GM19025 (cell line): ENCODE measurements at regions not wholly inside any gene's neighbourhood (a gene's known extent, or its start where the extent isn't known, plus 50 kb on each side); places are given as distances from the start of the nearest gene placed in this dataset.
"Not testable (repeated sequence)": the region's sequence is repeated elsewhere in the genome, so short reads cannot be mapped to it uniquely, and the experiment has no call there.

ENCODE experiments used
- ATAC-seq: cut with Tn5 transposase; IDR thresholded peaks from one replicate; pipeline ENCODE4 v1.9.1; 2021; ENCODE audit warnings: mild to moderate bottlenecking, low read depth, moderate library complexity; ENCODE audit not compliant: unreplicated experiment

DNA sequence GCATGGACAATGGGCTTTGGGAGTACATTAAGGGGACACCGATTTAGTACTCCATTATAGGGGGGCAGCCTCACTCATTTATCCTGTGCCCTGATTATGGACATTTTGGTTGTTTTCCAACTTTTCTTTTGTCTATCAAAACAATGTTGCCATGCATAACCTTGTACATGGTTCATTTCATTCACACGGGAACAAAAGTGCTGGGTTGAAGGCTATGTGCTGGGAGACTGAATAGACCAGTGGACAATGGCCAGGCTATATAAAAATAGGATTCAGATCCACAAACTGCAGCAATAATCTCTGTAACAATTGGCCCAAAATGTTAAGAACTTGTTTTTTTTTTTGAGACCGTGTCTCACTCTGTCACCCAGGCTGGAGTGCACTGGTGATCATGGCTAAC is 100.7 kb upstream of the GMDS start:
- ATAC-seq: no peak

DNA sequence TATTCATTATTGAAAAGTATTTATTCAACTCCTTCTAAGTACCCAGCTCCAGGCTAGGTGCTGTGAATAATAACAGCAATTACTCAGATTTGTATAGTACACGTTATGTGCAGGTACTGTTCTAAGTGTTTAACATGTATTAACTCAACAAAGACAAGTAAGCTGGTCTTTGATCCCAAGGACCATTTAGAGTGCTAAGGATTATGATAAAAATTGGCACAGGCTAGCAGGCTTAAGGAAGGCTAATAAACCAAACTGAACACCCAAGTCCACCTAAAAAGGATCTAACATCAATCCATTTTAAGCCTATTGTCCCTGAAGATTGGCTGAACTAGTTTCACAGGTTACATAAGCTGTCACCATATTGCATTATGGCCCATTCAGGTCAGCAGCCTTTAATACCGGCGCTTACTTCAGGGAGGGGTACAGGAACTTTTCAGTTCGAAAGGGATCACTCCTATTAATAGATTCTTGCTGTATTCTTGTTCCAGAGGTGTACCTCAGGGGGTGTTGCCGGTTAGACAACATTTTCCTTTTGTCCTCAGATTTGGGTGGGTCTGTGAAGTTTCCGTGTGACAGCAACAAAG is 99.0 kb upstream of the GMDS start:
- ATAC-seq: no peak

DNA sequence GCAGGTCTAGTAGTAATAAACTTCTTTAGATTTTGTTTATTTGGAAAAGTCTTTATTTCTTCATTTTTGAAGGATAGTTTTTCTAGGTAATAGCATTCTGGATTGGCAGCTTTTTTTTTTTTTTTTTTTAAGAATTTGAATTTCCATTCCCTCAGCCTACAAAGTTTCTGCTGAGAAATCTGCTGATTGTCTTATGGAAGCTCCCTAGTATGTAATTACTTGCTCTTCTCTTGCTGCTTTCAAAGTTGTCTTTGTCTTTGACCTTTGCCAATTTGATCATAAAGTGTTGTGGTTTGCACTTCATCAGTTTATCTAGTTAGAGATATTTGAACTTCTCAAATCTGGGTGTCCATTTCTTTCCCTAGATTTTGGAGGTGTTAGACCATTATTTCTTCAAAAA is 82.2 kb upstream of the GMDS start:
- ATAC-seq: no peak

DNA sequence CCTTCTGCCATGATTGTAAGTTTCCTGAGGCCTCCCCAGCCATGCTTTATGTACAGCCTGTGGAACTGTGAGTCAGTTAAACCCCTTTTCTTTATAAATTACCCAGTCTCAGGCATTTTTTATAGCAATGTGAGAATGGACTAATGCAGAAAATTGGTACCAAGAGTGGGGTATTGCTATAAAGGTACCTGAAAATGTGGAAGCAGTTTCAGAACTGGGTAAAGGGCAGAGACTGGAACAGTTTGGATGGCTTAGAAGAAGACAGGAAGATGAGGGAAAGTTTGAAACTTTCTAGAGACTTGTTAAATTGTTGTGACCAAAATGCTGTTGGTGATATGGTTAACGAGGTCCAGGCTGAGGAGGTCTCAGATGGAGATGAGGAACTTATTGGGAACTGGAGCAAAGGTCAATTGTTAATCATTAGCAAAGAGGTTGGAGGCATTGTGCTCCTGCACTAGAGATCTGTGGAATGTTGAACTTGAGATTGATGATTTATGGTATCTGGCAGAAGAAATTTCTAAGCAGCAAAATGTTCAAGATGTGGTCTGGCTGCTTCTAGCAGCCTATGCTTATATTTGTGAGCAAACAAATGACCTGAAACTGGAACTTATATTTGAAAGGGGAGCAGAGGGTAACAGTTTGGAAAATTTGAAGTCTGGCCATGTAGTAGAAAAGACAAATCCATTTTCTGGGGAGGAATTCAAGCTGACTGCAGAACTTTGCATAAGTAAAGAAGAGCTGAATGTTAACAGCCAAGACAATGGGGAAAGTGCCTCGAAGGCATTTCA is 79.0 kb upstream of the GMDS start:
- ATAC-seq: no peak

DNA sequence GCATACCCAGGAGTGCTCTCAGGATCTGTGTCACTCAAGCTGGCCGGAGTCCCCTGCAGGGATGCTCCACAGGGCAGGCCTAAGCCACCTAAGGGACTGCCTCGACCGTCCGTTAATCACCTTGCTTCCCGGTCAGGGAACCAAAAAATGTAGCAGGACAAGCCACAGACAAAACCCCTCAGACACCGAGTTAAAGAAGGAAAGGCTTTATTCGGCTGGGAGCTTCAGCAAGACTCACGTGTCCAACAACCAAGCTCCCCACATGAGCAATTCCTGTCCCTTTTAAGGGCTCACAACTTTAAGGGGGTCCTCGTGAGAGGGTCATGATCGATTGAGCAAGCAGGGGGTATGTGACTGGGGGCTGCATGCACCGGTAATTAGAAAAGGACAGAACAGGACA is 72.1 kb upstream of the GMDS start:
- ATAC-seq: not testable (repeated sequence)

DNA sequence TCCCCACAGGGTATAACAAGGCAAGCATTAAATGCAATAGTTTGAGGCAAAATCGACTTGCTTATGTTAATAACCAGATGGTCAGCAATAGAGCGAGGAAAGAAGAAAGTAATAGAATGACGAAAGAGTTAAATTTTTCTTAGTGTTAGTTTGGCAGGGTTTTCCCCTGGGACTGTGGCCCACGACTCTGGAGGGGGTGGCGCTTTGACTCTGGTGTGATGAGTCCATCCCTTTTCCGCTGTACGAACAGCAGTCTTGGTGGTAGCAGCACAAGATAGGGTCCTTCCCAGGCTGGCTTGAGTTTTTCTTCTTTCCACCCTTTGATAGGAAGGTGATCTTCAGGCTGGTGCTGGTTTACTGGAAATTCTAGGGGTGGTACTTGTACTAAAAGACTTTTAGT is 69.2 kb upstream of the GMDS start:
- no peak for ATAC-seq

DNA sequence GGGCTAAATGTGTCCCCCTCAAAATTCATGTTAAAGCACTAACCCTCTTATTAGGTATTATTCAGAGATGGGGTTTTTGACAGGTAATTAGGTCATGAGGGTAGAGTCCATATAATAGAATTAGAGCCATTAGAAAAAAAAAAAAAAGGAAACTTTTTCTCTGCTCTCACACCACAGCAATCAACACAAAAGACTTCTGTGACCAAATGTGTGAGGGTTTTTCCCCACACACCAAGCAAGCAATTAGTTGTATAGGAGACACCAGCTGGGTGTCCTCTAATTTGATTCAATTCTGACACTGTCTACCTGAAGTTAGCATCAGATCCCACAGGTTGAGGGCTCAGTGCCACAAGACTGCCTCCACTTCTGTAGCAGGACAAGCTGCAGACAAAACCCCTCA is 64.6 kb upstream of the GMDS start:
- ATAC-seq: no peak

DNA sequence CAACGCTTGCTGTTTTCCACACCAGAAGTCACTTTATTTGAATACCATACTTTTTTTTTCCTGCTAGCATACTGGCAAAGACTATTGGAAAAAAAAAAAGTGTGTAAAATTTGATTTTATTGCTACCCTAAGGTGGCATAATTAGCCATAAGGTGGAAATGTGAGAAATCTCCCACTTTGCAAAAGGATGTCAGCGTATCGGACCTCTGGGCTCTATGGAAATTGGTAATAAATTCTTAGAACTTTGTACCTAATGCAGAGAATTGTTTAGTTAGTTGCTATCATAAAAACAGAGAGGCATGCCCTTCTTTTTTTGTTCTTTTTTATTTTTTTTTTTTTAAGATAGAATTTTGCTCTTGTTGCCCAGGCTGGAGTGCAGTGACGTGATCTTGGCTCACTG is 63.7 kb upstream of the GMDS start:
- no peak for ATAC-seq

DNA sequence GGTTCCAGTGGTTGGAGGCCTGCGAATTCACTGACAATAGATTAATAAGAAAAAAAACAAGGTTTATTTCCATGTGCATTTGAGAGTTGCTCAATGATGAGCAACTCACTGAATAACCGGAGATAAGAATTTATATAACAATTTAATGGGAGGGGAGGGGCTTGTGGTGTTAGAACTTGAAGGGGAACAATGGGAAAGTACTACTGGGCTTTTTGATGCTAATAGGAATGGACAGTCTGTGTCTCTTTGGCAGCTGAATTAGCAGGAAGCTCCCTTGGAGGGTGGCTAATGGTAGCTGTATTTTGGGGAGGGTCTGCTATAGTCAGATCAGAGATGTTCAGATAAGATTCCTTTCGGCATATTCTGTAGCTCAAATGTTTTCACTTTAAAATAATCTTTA is 62.4 kb upstream of the GMDS start:
- no peak for ATAC-seq

DNA sequence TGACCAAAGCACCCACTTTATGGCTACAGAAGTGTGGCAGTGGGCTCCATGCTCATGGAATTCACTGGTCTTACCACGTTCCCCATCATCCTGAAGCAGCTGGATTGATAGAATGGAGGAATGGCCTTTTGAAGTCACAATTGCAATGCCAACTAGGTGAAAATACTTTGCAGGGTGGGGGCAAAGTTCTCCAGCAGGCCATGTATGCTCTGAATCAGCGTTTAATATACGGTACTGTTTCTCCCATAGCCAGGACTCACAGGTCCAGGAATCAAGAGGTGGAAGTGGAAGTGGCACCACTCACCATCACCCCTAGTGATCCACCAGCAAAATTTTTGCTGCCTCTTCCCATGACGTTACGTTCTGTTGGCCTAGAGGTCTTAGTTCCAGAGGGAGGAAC is 60.5 kb upstream of the GMDS start:
- ATAC-seq: no peak

DNA sequence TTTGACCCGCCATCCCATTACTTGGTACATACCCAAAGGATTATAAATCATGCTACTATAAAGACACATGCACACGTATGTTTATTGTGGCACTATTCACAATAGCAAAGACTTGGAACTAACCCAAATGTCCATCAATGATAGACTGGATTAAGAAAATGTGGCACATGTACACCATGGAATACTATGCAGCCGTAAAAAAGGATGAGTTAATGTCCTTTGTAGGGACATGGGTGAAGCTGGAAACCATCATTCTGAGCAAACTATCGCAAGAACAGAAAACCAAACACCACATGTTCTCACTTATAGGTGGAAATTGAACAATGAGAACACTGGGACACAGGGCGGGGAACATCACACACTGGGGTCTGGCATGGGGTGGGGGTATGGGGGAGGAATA is 57.1 kb upstream of the GMDS start:
- ATAC-seq: not testable (repeated sequence)

DNA sequence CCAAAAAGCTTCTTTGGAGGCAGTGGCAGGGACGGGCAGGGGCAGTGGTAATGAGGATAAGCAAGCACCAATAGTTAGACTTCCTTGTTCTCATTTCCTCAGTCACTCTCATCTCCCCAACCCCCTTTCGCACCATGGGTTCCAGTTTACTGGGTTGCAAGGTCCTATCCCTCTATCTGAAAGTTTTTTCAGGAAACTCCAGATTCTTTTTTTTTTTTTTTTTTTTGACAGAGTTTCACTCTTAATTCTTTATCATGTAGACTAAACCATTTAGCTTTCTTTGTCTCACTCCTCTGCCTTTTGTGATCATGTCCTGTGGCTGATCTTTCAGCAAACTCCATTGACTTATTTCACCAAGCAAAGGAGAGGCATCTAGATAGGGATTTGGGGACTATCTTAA is 51.4 kb upstream of the GMDS start:
- ATAC-seq: no peak
